ENCODE measurements at regions not wholly inside any gene's neighbourhood (a gene's known extent, or its start where the extent isn't known, plus 50 kb on each side); places are given as distances from the start of the nearest gene placed in this dataset.
A peak's percentile ranks its signal among the peaks of the same experiment; 100 is the strongest.

- Mint-ChIP-seq H3K9me3 (no peaks in the 10 kb centered on the region), H3K4me1 (no peaks in the 10 kb centered on the region), H3K27me3 (ENCODE audit: low read depth) (peaks cover 4% of the 10 kb centered on the region), H3K27ac (no peak overlapping the region), H3K36me3 (ENCODE audit: low read depth) (no peaks in the 10 kb centered on the region), H3K4me3 (no peak overlapping the region)
- no peak for TF ChIP-seq CTCF (IDR thresholded peaks at IDR 0.05; ENCODE audit: unreplicated experiment in 3 of 3)
Observed at GRCh38 chr6:121848523-121849255, 413.2 kb downstream of the GJA1 start.

- no peaks in the 10 kb centered on the region for H3K36me3 Mint-ChIP-seq (ENCODE audit: low read depth)
- H3K27me3 Mint-ChIP-seq (ENCODE audit: low read depth): no peaks in the 10 kb centered on the region
- H3K4me1 Mint-ChIP-seq: no peaks in the 10 kb centered on the region
- H3K27ac Mint-ChIP-seq: no peak overlapping the region
- H3K9me3 Mint-ChIP-seq: no peaks in the 10 kb centered on the region
- TF ChIP-seq CTCF (IDR thresholded peaks at IDR 0.05; ENCODE audit: unreplicated experiment in 3 of 3): peak; percentile 50 to 66 (median 55)
- H3K4me3 Mint-ChIP-seq: no peak overlapping the region
Observed at GRCh38 chr6:121849477-121849876, 414.0 kb downstream of the GJA1 start.

GRCh38 chr6:121851056-121851455 is 415.6 kb downstream of the GJA1 start:
- no peak for TF ChIP-seq CTCF (IDR thresholded peaks at IDR 0.05; ENCODE audit: unreplicated experiment in 3 of 3)
- H3K36me3 Mint-ChIP-seq (ENCODE audit: low read depth): no peaks in the 10 kb centered on the region
- H3K9me3 Mint-ChIP-seq: no peaks in the 10 kb centered on the region
- H3K4me1 Mint-ChIP-seq: peaks cover 3% of the 10 kb centered on the region
- no peaks in the 10 kb centered on the region for H3K27me3 Mint-ChIP-seq (ENCODE audit: low read depth)
- H3K27ac Mint-ChIP-seq: no peak overlapping the region
- H3K4me3 Mint-ChIP-seq: no peak overlapping the region

GRCh38 chr6:121853686-121854085 is 418.2 kb downstream of the GJA1 start:
- H3K4me1 Mint-ChIP-seq: peaks cover 3% of the 10 kb centered on the region

GRCh38 chr6:121855521-121855920 is 420.1 kb downstream of the GJA1 start:
- Mint-ChIP-seq H3K9me3 (peaks cover under 1% of the 10 kb centered on the region), H3K27ac (no peak overlapping the region), H3K4me1 (peaks cover 3% of the 10 kb centered on the region), H3K4me3 (no peak overlapping the region), H3K27me3 (ENCODE audit: low read depth) (no peaks in the 10 kb centered on the region), H3K36me3 (ENCODE audit: low read depth) (no peaks in the 10 kb centered on the region)
- TF ChIP-seq CTCF (IDR thresholded peaks at IDR 0.05; ENCODE audit: unreplicated experiment in 3 of 3): no peak

More at GRCh38 chr6:121853686-121854085, 418.2 kb downstream of the GJA1 start:
- no peaks in the 10 kb centered on the region for H3K36me3 Mint-ChIP-seq (ENCODE audit: low read depth)
- H3K27ac Mint-ChIP-seq: no peak overlapping the region
- no peak overlapping the region for H3K4me3 Mint-ChIP-seq
- H3K9me3 Mint-ChIP-seq: no peaks in the 10 kb centered on the region
- H3K27me3 Mint-ChIP-seq (ENCODE audit: low read depth): no peaks in the 10 kb centered on the region
- no peak for TF ChIP-seq CTCF (IDR thresholded peaks at IDR 0.05; ENCODE audit: unreplicated experiment in 3 of 3)

GRCh38 chr6:121856296-121856695 is 420.9 kb downstream of the GJA1 start:
- Mint-ChIP-seq H3K27ac (no peak overlapping the region), H3K36me3 (ENCODE audit: low read depth) (no peaks in the 10 kb centered on the region), H3K4me1 (peaks cover 3% of the 10 kb centered on the region), H3K27me3 (ENCODE audit: low read depth) (no peaks in the 10 kb centered on the region), H3K9me3 (peaks cover 3% of the 10 kb centered on the region), H3K4me3 (no peak overlapping the region)
- no peak for TF ChIP-seq CTCF (IDR thresholded peaks at IDR 0.05; ENCODE audit: unreplicated experiment in 3 of 3)

Measured in nephron (organoid).